ENCODE measurements at regions not wholly inside any gene's neighbourhood (a gene's known extent, or its start where the extent isn't known, plus 50 kb on each side); places are given as distances from the start of the nearest gene placed in this dataset.

DNA sequence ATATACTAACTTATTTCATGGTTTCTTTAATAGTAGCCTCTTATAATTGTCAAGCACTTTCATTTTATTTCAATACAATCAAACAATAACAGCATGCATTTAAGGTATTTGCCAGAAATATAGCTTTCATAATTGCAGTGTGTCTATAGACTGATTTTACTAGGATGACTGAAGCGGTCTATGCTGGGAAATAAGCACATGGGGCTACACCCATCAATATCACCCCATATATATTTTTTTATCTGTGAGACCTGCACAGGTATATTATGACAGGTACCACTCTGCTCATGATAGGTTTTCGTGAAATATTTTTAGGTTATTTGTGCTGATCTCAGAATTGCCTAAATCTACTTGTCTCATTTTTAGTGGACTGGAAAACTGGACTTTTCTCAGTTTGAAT lies 229.1 kb upstream of the PITX2 start:
- TF ChIP-seq, protein P1, sequence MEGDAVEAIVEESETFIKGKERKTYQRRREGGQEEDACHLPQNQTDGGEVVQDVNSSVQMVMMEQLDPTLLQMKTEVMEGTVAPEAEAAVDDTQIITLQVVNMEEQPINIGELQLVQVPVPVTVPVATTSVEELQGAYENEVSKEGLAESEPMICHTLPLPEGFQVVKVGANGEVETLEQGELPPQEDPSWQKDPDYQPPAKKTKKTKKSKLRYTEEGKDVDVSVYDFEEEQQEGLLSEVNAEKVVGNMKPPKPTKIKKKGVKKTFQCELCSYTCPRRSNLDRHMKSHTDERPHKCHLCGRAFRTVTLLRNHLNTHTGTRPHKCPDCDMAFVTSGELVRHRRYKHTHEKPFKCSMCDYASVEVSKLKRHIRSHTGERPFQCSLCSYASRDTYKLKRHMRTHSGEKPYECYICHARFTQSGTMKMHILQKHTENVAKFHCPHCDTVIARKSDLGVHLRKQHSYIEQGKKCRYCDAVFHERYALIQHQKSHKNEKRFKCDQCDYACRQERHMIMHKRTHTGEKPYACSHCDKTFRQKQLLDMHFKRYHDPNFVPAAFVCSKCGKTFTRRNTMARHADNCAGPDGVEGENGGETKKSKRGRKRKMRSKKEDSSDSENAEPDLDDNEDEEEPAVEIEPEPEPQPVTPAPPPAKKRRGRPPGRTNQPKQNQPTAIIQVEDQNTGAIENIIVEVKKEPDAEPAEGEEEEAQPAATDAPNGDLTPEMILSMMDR (conservative IDR thresholded peaks at IDR 0.05; ENCODE audit: low read length) = no peak
- TF ChIP-seq EZH2phosphoT487 (IDR thresholded peaks at IDR 0.05; ENCODE audit: borderline replicate concordance, low read depth, low read length) = no peak

Measured in OCI-LY7 (cell line).